ENCODE measurements at regions not wholly inside any gene's neighbourhood (a gene's known extent, or its start where the extent isn't known, plus 50 kb on each side); places are given as distances from the start of the nearest gene placed in this dataset.

DNA sequence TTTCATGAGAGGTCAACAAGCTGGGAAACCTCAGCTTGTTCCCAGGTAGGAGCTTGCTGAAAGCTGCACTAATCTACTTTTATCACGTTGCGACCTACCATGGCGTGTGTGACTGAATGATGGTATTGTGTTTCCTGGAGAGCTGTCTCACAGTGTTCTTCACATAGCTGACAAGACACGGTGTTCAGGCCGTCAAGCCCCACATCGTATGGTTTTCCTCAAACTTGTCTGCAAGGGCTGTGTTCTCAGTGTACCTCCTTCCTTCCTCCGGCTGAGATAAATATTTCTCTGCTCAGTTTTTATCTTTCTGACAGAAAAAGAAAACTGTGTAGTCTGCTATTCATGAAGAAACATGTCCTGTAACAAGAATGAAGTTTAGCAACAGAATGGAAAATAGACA lies 244.8 kb downstream of the DCDC2C start:
- TF ChIP-seq, protein P1, sequence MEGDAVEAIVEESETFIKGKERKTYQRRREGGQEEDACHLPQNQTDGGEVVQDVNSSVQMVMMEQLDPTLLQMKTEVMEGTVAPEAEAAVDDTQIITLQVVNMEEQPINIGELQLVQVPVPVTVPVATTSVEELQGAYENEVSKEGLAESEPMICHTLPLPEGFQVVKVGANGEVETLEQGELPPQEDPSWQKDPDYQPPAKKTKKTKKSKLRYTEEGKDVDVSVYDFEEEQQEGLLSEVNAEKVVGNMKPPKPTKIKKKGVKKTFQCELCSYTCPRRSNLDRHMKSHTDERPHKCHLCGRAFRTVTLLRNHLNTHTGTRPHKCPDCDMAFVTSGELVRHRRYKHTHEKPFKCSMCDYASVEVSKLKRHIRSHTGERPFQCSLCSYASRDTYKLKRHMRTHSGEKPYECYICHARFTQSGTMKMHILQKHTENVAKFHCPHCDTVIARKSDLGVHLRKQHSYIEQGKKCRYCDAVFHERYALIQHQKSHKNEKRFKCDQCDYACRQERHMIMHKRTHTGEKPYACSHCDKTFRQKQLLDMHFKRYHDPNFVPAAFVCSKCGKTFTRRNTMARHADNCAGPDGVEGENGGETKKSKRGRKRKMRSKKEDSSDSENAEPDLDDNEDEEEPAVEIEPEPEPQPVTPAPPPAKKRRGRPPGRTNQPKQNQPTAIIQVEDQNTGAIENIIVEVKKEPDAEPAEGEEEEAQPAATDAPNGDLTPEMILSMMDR (conservative IDR thresholded peaks at IDR 0.05; ENCODE audit: low read depth, low read length): no peak
- no peak for DNase-seq (ENCODE audit: low read depth)
- no peak overlapping the region for H3K4me3 ChIP-seq (ENCODE audit: low read depth, low read length)

DNA sequence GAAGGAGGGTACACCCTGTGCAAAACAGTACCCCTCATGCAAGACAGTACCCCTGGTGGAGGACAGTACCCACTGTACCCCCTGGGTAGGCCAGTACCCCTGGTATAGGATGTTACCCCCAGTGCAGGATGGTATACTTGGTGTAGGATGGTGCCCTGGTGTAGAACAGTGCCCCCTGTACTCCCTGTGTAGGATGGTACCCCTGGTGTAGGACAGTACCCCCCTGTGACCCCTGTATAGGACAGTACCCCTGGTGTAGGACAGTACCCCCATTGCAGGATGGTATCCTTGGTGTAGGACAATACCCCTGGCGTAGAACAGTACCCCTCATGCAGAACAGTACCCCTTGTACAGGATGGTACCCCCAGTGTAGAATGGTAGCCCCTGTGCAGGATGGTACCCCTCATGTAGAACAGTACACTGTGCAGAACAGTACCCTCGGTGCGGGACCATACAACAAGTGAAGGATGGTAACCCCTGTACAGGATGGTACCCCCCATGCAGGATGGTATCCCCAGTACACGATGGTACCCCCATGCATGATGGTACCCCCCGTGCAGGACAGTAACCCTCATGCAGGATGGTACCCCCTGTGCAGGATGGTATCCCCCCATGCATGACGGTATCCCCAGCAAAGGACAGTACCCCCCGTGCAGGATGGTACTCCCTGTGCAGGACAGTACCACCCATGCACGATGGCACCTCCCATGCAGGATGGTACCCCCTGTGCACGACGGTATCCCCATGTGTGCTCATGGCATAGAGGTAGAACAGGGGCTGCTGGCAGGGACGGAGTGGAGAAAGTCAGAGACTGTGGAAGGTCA lies 248.0 kb downstream of the DCDC2C start:
- no peak for DNase-seq (ENCODE audit: low read depth)
- no peak overlapping the region for H3K4me3 ChIP-seq (ENCODE audit: low read depth, low read length)
- TF ChIP-seq, protein P1 (conservative IDR thresholded peaks at IDR 0.05; ENCODE audit: low read depth, low read length): no peak

DNA sequence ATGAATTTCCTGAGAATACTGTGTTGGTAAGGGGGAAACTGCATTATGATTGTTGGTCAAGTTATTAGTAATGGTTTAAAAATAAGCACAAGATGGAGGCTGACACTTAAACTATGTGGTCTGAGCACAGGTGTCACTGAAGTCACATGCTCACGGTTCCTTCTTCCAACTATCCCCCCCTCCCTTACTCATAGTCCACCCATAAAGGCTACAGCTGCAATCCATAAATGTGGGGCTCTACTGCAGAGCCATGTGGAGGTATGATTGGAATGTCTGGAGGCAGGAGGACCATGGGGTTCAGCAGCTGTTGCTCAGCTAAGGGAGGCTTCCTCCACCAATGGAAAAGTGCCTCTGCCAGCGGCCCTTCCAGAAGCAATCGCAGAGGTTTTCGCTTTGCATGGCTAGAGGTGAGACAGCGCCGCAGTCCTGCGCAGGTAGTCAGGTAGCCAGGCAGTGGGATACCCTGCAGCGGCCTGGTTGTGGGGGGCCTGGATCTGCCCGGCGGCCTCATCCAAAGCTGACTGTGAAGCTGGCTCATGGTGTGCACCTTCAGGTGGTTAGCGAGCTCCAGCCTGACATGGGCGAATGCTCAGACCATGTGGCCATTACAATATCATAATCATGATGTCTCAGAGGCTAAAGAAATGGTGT lies 249.6 kb downstream of the DCDC2C start:
- TF ChIP-seq, protein P1 (conservative IDR thresholded peaks at IDR 0.05; ENCODE audit: low read depth, low read length): no peak
- DNase-seq (ENCODE audit: low read depth): no peak
- H3K4me3 ChIP-seq (ENCODE audit: low read depth, low read length): no peak overlapping the region

DNA sequence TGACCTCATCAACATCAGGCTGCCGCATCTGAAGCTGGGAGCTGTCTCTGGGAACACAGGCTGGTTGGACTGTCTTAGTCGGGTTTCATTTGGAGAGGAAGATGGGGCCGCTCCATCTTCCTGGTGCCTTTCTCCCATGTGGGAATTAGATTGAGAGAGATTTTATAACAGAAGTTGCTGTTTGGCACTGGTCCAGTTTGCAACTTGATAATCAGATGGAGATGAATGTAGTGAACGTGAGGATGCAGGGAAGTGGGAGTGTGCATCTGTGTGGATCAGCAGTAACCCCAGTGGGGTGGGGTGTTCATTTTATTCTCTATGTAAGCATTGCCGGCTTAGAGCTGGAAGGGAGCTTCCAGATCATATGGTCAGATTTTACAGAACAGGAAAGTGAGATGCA lies 250.9 kb downstream of the DCDC2C start:
- H3K4me3 ChIP-seq (ENCODE audit: low read depth, low read length): no peak overlapping the region
- DNase-seq (ENCODE audit: low read depth): no peak
- TF ChIP-seq, protein P1 (conservative IDR thresholded peaks at IDR 0.05; ENCODE audit: low read depth, low read length): no peak

DNA sequence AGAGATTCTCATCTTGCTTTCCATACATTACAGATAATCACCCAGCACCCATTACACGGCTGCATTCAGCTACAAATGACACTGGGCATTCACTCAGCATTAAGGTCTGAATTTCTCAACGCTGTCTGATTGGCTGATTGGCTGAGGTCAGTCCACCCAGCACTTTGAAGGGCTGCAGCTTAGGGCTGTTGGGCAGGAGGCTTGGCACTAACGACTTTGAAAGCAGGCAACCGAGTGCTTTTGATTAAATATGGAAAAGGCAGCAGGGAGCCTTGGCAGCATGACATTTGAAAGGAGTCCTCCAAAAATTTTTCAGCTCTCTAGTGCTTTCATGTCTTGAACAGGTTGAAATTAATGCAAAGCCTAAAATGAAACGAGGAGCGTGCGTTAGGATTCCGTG lies 253.0 kb downstream of the DCDC2C start:
- TF ChIP-seq, protein P1 (conservative IDR thresholded peaks at IDR 0.05; ENCODE audit: low read depth, low read length): no peak
- DNase-seq (ENCODE audit: low read depth): no peak
- H3K4me3 ChIP-seq (ENCODE audit: low read depth, low read length): no peak overlapping the region

DNA sequence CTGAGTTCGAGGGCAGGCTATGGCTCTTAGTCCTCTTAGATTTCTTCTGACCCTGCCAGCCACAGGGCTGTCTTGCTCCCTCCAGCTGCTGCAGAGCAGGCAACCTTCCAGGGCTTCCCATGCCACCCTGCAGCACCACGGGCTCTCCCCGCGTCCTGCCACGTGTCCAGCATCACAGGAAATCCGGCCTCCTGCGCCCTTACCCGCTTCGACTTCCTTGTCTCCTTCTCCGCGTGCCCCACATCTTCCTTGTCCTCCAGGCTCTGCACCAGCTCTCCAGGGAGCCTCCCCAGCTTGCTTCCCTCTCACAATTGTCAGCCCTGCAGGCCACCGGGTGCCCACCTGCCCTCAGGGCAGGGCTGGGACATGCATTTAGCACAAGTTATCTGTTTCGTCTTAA lies 253.5 kb downstream of the DCDC2C start:
- DNase-seq (ENCODE audit: low read depth): no peak
- TF ChIP-seq, protein P1 (conservative IDR thresholded peaks at IDR 0.05; ENCODE audit: low read depth, low read length): no peak
- H3K4me3 ChIP-seq (ENCODE audit: low read depth, low read length): no peak overlapping the region
